ENCODE measurements at regions not wholly inside any gene's neighbourhood (a gene's known extent, or its start where the extent isn't known, plus 50 kb on each side); places are given as distances from the start of the nearest gene placed in this dataset.

- Histone ChIP-seq H2AFZ (ENCODE audit: low read length) (no peak overlapping the region), H3K27ac (ENCODE audit: low read length) (no peak overlapping the region), H3K4me2 (ENCODE audit: low read depth, low read length) (no peak overlapping the region), H3K4me3 (ENCODE audit: low read length) (no peak overlapping the region), H3K27me3 (replicated peaks; ENCODE audit: insufficient read depth, low read length) (no peaks in the 10 kb centered on the region), H3K79me2 (ENCODE audit: low read length) (no peaks in the 10 kb centered on the region), H3K9ac (ENCODE audit: low read length) (no peak overlapping the region), H3F3A (ENCODE audit: insufficient read depth, low read length) (no peaks in the 10 kb centered on the region), H4K20me1 (ENCODE audit: insufficient read depth, low read length) (no peaks in the 10 kb centered on the region), H3K36me3 (replicated peaks; ENCODE audit: insufficient read depth, low read length) (no peaks in the 10 kb centered on the region), H3K4me1 (ENCODE audit: low read length) (no peaks in the 10 kb centered on the region), H3K9me3 (replicated peaks; ENCODE audit: insufficient read depth, low read length) (no peaks in the 10 kb centered on the region), H3K9me2 (replicated peaks; ENCODE audit: insufficient read depth, low read length) (no peaks in the 10 kb centered on the region)
- TF ChIP-seq EZH2phosphoT487 (IDR thresholded peaks at IDR 0.05; ENCODE audit: low read length): no peak
- TF ChIP-seq CTCF (IDR thresholded peaks at IDR 0.05; ENCODE audit: low read length): no peak
- no peak for TF ChIP-seq EZH2 (optimal IDR thresholded peaks at IDR 0.05; ENCODE audit: low read depth, low read length)
- DNase-seq: no peak
These were observed 277.5 kb downstream of the FBXW7 start for GRCh38 chr4:152258391-152258790.

- Histone ChIP-seq H2AFZ (ENCODE audit: low read length) (no peak overlapping the region), H3K9ac (ENCODE audit: low read length) (no peak overlapping the region), H3K36me3 (replicated peaks; ENCODE audit: insufficient read depth, low read length) (no peaks in the 10 kb centered on the region), H3K27ac (ENCODE audit: low read length) (no peak overlapping the region), H3K9me2 (replicated peaks; ENCODE audit: insufficient read depth, low read length) (no peaks in the 10 kb centered on the region), H4K20me1 (ENCODE audit: insufficient read depth, low read length) (no peaks in the 10 kb centered on the region), H3K4me3 (ENCODE audit: low read length) (no peak overlapping the region), H3F3A (ENCODE audit: insufficient read depth, low read length) (no peaks in the 10 kb centered on the region), H3K4me1 (ENCODE audit: low read length) (no peaks in the 10 kb centered on the region), H3K79me2 (ENCODE audit: low read length) (no peaks in the 10 kb centered on the region), H3K27me3 (replicated peaks; ENCODE audit: insufficient read depth, low read length) (no peaks in the 10 kb centered on the region), H3K4me2 (ENCODE audit: low read depth, low read length) (no peak overlapping the region), H3K9me3 (replicated peaks; ENCODE audit: insufficient read depth, low read length) (no peaks in the 10 kb centered on the region)
- no peak for TF ChIP-seq CTCF (IDR thresholded peaks at IDR 0.05; ENCODE audit: low read length)
- TF ChIP-seq EZH2 (optimal IDR thresholded peaks at IDR 0.05; ENCODE audit: low read depth, low read length): no peak
- TF ChIP-seq EZH2phosphoT487 (IDR thresholded peaks at IDR 0.05; ENCODE audit: low read length): no peak
- DNase-seq: no peak
These were observed 278.3 kb downstream of the FBXW7 start for GRCh38 chr4:152257601-152258066.

- no peak for DNase-seq
- Histone ChIP-seq H3K36me3 (replicated peaks; ENCODE audit: insufficient read depth, low read length) (no peaks in the 10 kb centered on the region), H3K9ac (ENCODE audit: low read length) (no peak overlapping the region), H3K9me3 (replicated peaks; ENCODE audit: insufficient read depth, low read length) (no peaks in the 10 kb centered on the region), H3K27me3 (replicated peaks; ENCODE audit: insufficient read depth, low read length) (no peaks in the 10 kb centered on the region), H3F3A (ENCODE audit: insufficient read depth, low read length) (no peaks in the 10 kb centered on the region), H3K4me2 (ENCODE audit: low read depth, low read length) (no peak overlapping the region), H3K9me2 (replicated peaks; ENCODE audit: insufficient read depth, low read length) (no peaks in the 10 kb centered on the region), H3K27ac (ENCODE audit: low read length) (no peak overlapping the region), H2AFZ (ENCODE audit: low read length) (no peak overlapping the region), H3K79me2 (ENCODE audit: low read length) (no peaks in the 10 kb centered on the region), H4K20me1 (ENCODE audit: insufficient read depth, low read length) (no peaks in the 10 kb centered on the region), H3K4me3 (ENCODE audit: low read length) (no peak overlapping the region), H3K4me1 (ENCODE audit: low read length) (no peaks in the 10 kb centered on the region)
- TF ChIP-seq EZH2 (optimal IDR thresholded peaks at IDR 0.05; ENCODE audit: low read depth, low read length): no peak
- no peak for TF ChIP-seq EZH2phosphoT487 (IDR thresholded peaks at IDR 0.05; ENCODE audit: low read length)
- TF ChIP-seq CTCF (IDR thresholded peaks at IDR 0.05; ENCODE audit: low read length): no peak
These were observed 278.9 kb downstream of the FBXW7 start for GRCh38 chr4:152256996-152257395.
